Midbrain (tissue), 1 donor: ENCODE measurements at regions not wholly inside any gene's neighbourhood (a gene's known extent, or its start where the extent isn't known, plus 50 kb on each side); places are given as distances from the start of the nearest gene placed in this dataset.
"Not testable (repeated sequence)": the region's sequence is repeated elsewhere in the genome, so short reads cannot be mapped to it uniquely, and the experiment has no call there.

ENCODE experiments used
- DNase-seq: peaks from one replicate; lab custom pipeline; 2025; lab: John Stamatoyannopoulos, UW

DNA sequence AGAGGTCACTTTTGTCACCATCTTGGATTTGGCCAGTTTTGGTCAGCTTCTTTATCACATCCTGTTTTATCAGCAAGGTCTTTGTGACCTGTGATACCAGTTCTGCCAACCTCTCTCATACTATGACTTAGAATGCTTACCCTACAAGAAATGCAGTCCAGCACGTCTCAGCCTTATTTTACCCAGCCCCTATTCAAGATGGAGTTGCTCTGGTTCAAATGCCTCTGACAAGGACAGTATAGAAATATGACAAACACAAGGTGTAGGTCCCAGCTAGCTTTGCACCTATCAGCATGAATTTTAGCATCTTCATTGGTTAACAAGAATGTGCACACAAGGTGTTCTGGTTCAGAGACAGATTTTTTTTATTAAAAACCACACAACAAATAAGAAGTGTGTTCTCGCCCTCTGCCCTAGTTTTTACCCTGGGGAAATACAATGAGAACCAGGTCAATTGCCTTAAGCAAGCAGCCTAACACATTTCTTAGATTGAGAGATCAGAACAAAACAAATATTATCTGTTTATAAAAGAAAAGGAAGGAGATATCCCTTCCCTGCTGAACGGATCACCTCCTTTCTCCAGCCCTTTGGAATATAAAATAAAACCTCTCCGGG, 962.3 kb upstream of the PRKX start:
- DNase-seq: no peak

DNA sequence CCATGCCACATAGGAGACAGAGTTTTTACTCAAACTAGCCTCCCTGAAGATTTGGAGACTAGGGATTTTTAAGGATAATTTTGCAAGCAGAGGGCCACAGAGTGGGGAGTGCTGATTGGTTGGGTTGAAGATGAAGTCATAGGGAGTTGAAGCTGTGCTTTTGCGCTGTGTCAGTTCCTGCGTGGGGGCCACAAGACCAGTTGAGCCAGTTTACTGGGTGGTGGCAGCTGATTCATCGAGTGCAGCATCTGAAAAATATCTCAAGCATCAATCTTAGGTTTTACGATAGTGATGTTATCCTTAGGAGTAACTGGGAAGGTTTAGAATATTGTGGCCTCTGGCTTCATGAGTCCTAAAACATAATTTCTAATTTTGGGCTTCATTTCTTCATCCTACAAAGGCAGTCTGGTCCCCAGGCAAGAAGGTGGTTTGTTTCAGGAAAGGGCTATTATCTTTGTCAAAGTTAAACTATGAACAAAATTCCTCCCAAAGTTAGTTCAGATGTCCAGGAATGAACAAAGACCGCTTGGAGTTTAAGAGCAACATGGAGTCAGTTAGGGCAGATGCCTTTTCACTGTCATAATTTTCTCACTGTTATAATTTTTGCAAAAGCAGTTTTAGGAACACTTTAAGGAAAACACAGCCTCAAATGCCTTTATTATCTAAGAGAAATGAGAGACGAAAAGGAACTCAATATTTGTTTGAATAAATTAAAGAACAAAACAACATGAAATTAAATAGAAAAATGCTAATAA, 960.8 kb upstream of the PRKX start:
- no peak for DNase-seq

DNA sequence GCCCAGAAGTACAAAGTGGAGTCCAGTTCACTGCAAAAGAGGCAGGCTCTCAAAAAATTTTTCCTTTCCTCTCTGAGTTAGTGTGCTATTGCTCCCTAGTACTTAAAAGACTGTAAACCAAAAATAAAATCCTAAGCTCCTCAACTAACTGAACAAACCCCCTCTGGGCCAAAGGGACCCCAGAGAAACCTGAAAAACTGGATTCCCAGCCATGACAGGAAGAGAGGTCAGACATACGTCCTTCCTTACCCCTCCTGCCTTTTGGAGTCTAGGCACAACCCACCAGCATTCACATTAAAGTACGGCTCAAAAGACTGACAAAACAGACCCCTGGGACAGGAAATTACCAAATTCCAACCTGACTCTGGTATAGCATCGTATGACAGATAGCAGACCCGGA, 957.9 kb upstream of the PRKX start:
- no peak for DNase-seq

DNA sequence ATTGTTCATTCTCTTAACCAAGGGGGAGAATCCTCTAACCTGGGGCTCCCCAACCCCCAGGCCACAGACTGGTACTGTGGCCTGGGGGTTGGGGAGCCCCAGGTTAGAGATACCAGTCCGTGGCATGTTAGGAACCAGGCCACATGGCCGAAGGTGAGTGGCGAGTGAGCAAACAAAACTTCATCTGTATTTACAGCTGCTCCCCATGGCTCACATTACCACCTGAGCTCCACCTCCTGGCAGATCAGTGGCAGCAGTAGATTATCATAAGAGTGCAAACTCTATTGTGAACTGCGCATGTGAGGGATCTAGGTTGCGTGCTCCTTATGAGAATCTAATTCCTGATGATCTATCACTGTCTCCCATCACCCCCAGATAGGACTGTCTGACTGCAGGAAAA, 957.2 kb upstream of the PRKX start:
- DNase-seq: no peak

DNA sequence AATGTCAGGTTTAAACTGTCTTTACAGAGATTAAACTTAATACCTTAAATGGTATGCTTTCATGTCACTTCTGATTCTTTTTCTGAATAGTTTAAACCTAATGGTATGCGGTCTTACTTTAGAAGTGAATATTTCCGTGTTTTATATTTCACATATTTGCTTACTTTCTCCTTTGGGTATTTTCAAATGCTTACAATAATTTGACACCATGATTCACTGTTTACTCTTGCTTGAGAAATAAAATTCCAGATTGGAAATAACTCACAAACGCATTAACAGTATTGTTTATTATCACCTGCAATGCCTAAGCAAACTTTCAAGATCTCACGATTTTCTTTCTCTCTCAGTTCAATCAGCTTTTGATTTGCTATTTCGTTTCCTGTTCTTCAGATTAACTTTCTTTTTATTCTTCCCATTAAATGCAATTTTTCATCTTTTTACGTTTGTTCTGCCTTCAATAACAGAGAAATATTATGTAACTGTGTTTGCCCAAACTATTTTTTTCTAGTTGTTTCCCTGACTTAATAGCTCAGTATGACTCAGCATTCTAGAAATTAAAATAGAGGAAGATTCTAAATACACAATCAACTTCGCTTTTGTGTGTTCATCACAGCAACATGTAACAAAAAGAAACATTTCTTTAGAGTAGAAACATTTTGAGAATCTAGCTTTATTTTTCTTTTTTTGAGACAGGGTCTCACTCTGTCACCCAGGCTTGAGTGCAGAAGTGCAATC, 955.5 kb upstream of the PRKX start:
- DNase-seq: no peak

DNA sequence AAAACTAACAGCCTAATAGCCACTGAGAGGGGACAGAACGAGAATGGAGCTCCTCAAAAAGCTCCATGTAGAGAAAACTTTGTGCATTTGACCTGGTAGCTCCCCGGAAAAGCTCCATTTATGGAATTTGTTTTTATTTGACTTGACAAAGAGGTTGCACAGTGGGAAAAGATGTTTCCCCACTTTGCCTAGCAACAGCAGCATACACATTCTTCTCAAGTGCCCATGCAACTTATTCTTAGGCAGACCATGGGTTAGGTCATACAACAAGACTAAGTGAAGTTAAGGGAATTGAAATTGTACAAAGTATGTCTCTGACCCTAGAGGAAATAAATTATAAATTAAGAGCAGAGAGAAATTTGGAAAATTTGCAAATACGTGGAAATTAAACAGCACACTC, 949.6 kb upstream of the PRKX start:
- DNase-seq: no peak

DNA sequence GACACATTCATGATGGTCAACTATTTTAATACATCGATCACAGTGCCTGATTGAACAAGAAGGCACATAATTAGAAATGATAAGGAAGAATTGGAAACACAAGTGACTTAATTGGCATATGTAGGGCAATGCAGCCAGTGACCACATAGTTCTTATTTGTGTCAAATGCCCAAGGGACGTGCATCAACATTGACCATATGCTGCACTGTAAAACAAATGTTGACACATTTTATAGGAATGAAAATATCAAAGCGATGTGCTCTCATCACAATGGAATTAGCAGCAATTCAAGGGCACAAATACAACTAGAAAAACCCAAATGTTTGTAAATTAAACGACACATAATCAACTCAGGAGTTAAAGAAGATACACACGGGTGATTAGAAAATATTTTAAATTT, 948.3 kb upstream of the PRKX start:
- no peak for DNase-seq

DNA sequence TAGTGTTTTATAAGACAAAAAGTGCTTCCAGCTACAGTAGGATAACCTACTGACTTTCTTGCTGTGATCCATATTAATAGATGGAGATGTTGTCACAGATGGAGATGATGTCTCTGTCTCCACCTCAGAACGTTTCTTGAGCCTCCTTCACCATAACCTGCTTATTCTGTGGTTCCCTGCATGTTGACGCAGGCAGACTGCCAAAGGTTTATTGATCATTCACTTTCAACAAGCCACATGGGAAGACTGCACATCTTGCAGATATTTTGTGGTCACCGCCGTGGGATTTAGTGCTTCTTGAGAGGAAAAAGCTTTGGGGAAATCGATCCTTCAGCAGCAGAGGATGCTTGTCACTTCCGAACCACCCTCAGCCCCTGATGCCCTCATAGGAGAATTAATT, 943.0 kb upstream of the PRKX start:
- DNase-seq: no peak

DNA sequence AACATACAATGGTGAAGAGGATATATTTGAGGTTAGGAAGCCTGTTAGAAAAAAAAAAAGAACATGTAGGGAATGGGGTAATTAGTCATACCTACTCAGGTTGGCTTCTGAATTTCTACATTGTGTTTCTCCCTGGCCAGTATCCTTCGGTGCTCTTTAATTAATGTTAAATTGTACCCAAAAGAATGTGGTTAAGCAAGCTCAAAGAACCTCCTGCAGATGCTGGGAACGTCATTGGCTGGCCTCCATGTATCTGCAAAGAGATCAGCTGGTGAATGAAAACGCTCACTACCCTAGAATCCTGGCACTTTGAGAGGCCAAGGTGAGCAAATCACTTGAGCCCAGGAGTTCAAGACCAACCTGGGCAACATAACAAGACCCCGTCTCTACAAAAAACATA, 942.3 kb upstream of the PRKX start:
- no peak for DNase-seq

DNA sequence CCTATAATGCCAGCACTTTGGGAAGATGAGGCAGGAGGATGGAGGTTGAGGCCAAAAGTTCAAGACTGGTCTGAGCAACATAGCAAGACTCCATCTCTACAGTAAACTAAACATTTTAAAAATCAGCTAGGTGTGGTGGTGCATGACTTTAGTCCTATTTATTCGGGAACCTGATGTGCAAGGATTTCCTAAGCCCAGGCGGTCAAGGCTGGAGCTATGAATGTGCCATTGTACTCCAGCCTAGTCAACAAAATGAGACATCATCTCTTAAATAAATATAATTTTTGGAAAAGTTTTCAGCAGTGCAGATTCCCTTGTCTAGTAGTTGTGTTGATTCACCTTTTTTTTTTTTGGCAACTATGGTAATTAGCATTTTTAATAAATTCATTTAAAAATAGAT, 928.7 kb upstream of the PRKX start:
- no peak for DNase-seq

DNA sequence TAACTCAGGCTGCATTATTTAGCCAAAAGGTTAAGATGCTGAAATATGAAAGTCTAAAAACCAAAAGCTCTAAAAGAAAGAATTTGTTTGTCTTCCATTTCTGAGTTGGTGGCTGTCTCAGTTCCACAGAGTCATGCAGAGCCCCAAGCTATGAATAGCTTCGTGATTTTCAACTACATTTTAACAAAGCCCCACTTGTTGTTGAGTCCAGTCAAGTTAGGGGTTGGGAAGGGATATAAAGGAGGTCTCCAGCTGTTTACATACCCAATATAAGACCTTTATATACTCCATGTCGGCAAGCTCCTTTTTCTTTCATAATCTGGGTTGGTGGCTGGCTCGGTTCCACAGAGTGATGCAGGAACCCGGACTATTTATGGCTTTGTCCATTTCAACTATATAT, 924.6 kb upstream of the PRKX start:
- DNase-seq: no peak

DNA sequence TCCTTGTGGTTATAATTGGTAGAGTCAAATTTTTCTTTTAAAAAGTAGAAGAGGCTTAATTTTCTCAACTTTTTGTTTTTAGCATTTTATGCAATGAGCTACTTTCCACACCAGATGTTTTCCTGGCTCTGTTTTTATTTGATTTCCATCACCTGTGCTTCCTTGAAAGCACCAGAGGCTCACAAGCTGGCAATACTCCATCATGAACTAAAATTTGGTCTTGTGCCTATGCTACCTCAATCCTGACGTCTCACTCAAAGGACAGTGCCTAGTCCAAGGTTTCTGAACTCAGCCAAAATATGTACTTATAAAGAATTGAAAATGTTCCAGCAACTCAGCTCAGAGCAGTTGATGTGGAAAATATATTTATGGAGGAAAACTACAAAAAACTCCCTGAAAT, 914.0 kb upstream of the PRKX start:
- DNase-seq: no peak

DNA sequence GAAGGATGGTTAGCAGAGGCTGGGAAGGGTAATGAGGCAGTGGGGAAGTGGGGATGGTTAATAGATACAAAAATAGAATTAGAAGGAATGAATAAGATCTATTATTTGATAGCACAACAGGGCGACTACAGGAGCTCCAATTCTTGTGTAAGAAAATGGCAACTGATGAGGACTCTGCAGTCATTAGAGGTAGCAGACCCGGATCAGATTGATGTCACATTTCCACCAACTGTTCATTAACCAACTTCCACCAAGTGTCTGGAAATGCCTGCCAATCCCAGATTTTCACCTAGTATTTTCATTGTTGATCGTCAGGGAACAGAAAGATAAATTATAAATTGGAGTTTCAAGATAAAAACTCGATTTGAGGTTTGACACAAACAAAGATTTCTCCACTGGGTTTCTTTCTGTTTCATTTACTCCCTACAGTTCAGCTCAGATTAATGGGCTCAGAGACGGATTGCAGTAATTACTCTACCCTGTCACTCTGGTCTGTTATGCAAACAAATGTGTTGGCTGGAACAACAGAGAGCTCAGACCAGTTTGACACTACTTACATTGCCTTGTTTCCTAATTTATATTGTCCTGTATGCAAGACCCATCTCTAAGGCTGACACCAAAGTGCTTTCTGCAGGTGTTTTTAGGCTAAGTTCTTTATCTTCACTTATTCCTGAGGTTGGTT, 909.2 kb upstream of the PRKX start:
- DNase-seq: no peak

DNA sequence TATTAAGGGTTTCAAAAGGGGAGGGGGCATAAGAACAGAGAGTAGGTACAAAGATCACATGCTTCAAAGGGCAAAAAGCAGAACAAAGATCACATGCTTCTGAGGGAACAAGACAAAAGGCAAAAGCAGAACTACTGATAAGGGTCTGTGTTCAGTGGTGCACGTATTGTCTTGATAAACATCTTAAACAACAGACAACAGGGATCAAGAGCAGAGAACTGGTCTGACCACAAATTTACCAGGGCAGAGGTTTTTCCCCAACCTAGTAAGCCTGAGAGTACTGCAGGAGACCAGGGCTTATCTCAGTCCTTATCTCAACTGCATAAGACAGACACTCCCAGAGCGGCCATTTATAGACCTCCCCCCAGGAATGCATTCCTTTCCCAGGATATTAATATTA, 900.2 kb upstream of the PRKX start:
- not testable (repeated sequence) for DNase-seq

DNA sequence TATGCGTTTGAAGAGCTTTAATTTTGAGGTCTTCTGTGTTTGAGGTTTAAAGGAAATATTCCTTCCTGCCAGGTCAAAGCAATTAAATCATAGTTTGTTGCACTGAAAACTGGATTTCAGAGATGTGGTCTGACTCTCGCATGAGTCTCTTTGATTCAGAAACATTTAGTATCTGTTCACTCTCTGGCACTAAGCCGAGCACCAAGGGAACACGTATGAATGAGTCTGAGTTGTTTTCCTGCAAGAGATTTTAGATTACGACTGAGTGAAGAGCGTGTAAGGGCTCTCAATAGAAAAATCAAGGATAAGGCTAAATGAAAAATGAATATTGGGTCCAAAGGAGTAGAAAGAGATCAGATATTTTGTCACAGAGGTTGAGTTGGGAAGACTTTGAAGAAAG, 875.4 kb upstream of the PRKX start:
- DNase-seq: no peak

DNA sequence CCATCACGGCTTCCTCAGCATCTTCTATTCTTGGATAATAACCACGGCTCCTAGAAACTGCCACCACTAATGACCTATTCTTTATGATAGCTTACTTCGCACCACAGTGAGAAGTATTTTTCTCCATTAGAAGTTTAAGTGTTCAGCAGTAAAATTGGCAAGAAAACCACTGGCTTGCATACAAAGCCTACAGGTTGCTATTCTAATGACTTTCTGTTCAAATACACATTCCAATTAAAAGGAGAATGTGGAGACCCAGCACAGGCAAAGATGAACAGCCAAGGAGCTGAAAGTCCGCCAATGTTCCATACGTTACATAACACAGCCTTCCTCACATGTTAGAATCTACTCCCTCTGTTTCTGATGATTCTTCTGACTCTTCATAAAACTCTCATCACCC, 875.0 kb upstream of the PRKX start:
- no peak for DNase-seq

DNA sequence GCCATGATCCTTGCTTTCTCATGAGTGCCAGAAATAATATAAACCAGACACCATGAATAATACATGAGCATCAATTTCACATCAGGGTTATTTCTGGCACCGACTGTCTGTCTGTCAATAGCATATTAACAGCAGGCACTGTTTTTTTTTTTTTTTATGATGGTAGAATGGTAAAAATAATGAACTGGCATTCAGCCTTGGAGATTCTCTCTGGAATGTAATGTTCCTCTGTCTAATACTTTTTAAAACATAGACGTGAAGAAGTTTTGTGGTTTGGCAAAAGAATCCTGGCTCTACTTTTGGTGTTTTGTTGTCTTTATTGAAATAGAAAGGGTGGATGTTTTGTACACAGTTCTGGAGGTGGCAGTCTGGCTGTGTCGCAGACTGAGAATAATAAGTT, 874.6 kb upstream of the PRKX start:
- DNase-seq: no peak

DNA sequence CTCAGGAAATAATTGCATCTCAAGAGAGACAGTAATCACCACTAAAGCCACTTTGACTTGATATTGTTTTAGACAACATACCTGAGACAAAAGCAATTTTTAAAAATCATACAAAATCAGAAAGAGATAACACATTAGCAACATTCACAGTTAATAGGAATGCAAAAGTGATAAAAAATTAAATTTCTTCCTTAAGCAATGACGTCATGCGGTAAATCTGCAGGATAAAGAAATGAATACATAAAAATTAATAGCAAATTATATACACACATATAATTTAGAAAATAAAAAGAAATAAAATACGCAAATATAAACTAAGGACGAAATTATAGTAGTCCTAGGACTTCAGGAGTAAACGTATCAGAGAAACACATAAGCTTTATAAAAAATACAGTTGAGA, 866.5 kb upstream of the PRKX start:
- DNase-seq: no peak

DNA sequence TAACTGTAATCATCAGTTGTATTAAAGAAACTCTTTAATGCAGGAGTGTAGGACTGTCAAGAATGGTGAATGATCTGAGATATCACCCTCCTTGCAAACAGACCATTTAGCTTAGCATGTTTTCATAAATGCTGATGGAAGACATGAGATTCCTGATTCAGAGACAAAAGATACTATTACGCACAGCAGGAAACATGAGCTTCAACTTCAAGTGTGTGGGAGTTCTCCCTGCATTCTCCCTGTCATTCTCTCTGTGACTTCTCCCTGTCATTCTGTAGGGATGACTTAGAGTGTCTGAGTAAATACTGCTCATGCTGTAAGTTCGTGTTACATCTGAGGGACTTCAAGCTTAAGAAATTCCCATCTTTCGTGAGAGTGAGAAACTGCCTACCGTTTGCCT, 866.0 kb upstream of the PRKX start:
- no peak for DNase-seq

DNA sequence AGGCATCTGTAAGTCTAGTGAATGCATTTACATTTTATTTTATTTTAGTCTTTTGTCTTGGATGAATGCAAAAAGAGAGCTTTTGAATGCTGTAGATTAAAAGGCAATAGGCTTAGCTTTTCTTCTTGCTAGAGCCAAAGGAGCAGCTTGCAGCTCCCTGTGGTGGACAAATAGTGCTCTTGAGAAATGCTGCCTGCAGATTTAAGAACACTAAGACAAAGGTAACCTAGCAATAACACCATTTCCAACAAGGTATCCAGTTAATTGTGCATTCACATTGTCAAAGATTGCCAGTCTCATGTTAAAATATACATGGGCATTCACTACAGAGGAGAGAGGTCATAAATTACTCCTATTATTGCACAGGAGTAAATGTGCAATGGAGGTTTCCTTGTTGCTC, 859.2 kb upstream of the PRKX start:
- DNase-seq: peak; percentile 0

DNA sequence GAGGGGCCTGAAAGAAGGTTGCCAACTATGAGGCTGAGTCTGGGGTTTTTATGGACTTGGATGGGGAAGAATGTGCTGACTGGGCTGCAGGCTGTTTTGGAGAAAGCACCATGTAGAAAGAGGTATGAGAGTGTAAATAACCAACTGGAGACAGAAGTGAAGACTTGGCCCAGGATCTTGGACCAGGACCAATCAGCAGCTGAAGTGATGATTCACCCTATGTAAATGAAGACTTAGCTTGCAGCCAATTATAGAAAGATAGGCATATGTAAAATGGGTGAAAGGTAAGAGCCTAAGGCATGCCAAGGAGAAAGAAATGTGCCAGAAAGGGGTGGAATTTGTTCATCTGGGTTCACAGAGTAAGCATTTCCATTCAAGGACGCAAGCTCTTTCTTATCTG, 856.7 kb upstream of the PRKX start:
- no peak for DNase-seq

DNA sequence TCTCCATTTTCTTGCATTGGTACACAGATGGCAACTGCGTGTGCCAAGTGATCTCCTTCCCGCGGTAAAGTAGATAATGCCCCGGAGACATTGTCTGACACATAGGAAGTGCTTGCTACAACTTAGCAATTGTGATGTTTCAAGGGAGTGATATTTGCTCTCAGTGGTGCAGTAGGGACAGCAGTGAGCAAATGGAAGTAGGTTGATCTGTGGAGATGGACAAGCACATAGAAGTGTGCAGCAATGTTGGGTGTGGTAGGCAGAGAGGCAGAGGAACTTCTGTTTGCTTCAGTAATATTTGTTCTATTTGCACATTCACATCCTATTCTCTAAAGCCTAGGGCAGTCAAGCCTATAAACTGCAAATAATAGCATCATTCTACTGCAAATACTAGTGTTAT, 846.7 kb upstream of the PRKX start:
- DNase-seq: no peak

DNA sequence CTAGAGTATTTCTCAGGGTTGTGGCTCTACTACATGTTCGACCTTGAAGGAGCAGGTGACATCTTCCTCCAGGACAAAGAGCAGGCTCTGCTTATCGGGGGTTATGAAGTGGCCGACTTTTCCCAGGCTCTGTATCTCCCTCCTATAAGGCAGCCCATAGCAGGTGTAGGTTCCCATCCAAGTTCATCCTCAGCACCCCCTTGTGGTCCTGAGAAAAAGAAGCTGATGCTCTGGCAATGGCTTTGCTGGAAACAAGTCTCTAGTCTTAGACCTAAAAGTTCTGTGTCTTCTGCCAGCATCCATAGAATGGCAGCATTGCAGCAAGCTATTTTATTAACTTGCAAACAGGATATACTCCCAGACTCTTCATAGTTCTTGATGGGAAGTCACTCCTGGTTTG, 836.6 kb upstream of the PRKX start:
- no peak for DNase-seq
